GM12878 (cell line): ENCODE measurements at regions not wholly inside any gene's neighbourhood (a gene's known extent, or its start where the extent isn't known, plus 50 kb on each side); places are given as distances from the start of the nearest gene placed in this dataset.

Experiments
- ATAC-seq: fragments of 200-7000 bp; cut with Tn5 transposase; 3 replicates; pipeline ENCODE4 v1.9.1; 2020; ENCODE audit warnings: mild to moderate bottlenecking, moderate library complexity
- BruUV-seq: library from RNA; stranded (reverse); fragments of 400-500 nt; replicated peaks from 2 replicates; lab custom pipeline; 2021; lab: Mats Ljungman, UMichigan
- CTCF ChIA-PET: fragments of 300-600 bp; sonication (Branson Sonifier 250); formaldehyde crosslinking; extraction: SDS; loops from one replicate; lab custom pipeline; 2021; ENCODE audit warnings: inconsistent platforms; lab: Yijun Ruan, JAX
- POLR2A ChIA-PET: fragments of 350-600 bp; formaldehyde crosslinking; extraction: SDS; loops from one replicate; lab custom pipeline; 2021; ENCODE audit warnings: inconsistent platforms; lab: Charles Lee
- RAD21 ChIA-PET: fragments of 300-600 bp; sonication (Branson Sonifier 250); formaldehyde crosslinking; loops from one replicate; lab custom pipeline; 2023; ENCODE audit warnings: antibody characterized with exemption; ENCODE audit not compliant: unreplicated experiment; lab: Charles Lee
- SMC1A ChIA-PET: fragments of 300-600 bp; sonication (Branson Sonifier 250); formaldehyde crosslinking; loops from one replicate; lab custom pipeline; 2023; ENCODE audit not compliant: unreplicated experiment, uncharacterized antibody; lab: Charles Lee
- DNase-seq: peaks from one replicate; pipeline ENCODE4 v3.0.0-alpha.2; 2011; ENCODE audit warnings: low read depth, low spot score
- FAIRE-seq: peaks from 3 replicates; lab custom pipeline; 2011; peaks lifted over from hg19 to GRCh38; lab: Jason Lieb, UNC
- H2AFZ ChIP-seq: 2 replicates; pipeline ENCODE4 v1.6.0; 2011; ENCODE audit warnings: low read depth, low read length, control low read depth; ENCODE audit not compliant: control insufficient read depth
- H3K27ac ChIP-seq: 2 replicates; pipeline ENCODE4 v1.5.1; 2011; ENCODE audit warnings: control low read depth; ENCODE audit not compliant: control insufficient read depth, insufficient read depth
- H3K27me3 ChIP-seq, 2 experiments: replicated peaks in 1 of 2; 2 replicates each; pipeline versions ENCODE4 v1.6.0 to v1.6.1; 2011; ENCODE audit warnings: low read length in 1 of 2; ENCODE audit not compliant: control insufficient read depth in 2 of 2, insufficient read depth in 2 of 2
- H3K36me3 ChIP-seq, 2 experiments: 2 replicates each; pipeline ENCODE4 v1.5.1; 2011; ENCODE audit warnings: low read length in 1 of 2; ENCODE audit not compliant: control insufficient read depth in 2 of 2, insufficient read depth in 2 of 2
- H3K4me1 ChIP-seq: 2 replicates; pipeline ENCODE4 v1.6.1; 2011; ENCODE audit warnings: mild to moderate bottlenecking, low read length, moderate library complexity, mixed read lengths; ENCODE audit not compliant: control insufficient read depth, insufficient read depth
- H3K4me2 ChIP-seq: 2 replicates; pipeline ENCODE4 v1.6.0; 2011; ENCODE audit warnings: control low read depth; ENCODE audit not compliant: control insufficient read depth, insufficient read depth
- H3K4me3 ChIP-seq: fragments of 200-600 bp; sonication (generic); 2 replicates; pipeline ENCODE4 v1.5.1; 2016
- H3K79me2 ChIP-seq: 2 replicates; pipeline ENCODE4 v1.6.0; 2011; ENCODE audit warnings: low read length; ENCODE audit not compliant: control insufficient read depth, insufficient read depth
- H3K9ac ChIP-seq: 2 replicates; pipeline ENCODE4 v1.8.0; 2011; ENCODE audit warnings: low read length, control low read depth, mixed read lengths; ENCODE audit not compliant: control insufficient read depth, insufficient read depth
- H3K9me3 ChIP-seq: replicated peaks from 3 replicates; pipeline ENCODE4 v1.5.1; 2011; ENCODE audit warnings: mild to moderate bottlenecking, low read length; ENCODE audit not compliant: control insufficient read depth, insufficient read depth
- H4K20me1 ChIP-seq: 2 replicates; pipeline ENCODE4 v1.6.0; 2011; ENCODE audit not compliant: control insufficient read depth, insufficient read depth
- BRCA1 ChIP-seq: IDR thresholded peaks from 2 replicates; pipeline ENCODE4 v1.6.1; 2011; ENCODE audit warnings: low read depth, low read length, improper control_type of control experiment
- CHD4 ChIP-seq: fragments of 200-600 bp; sonication (generic); IDR thresholded peaks from 2 replicates; pipeline ENCODE4 v1.6.1; 2016; ENCODE audit warnings: mild to moderate bottlenecking
- CREB1 ChIP-seq: IDR thresholded peaks from 2 replicates; pipeline ENCODE4 v1.6.1; 2012; ENCODE audit warnings: low read depth, mild to moderate bottlenecking, inconsistent platforms
- E2F8 ChIP-seq: fragments of 450-650 bp; IDR thresholded peaks from 2 replicates; pipeline ENCODE4 v1.6.1; 2018; ENCODE audit warnings: mild to moderate bottlenecking, low read depth, moderate library complexity; ENCODE audit not compliant: partially characterized antibody
- HCFC1 ChIP-seq: fragments of 150-350 bp; IDR thresholded peaks from 2 replicates; pipeline ENCODE4 v1.6.1; 2014; ENCODE audit warnings: low read length
- IKZF1 ChIP-seq: fragments of 450-650 bp; conservative IDR thresholded peaks from 2 replicates; pipeline ENCODE4 v1.6.1; 2017; ENCODE audit warnings: antibody characterized with exemption, mild to moderate bottlenecking
- IRF5 ChIP-seq: fragments of 450-650 bp; IDR thresholded peaks from 2 replicates; pipeline ENCODE4 v1.6.1; 2017; ENCODE audit warnings: borderline replicate concordance
- JUND ChIP-seq: IDR thresholded peaks from 2 replicates; pipeline ENCODE4 v1.6.1; 2012; ENCODE audit warnings: low read depth, mild to moderate bottlenecking, low read length, improper control_type of control experiment, moderate library complexity
- MTA3 ChIP-seq: IDR thresholded peaks from 2 replicates; pipeline ENCODE4 v1.6.1; 2012; ENCODE audit warnings: low read length, inconsistent platforms, borderline replicate concordance
- NFYA ChIP-seq: IDR thresholded peaks from 2 replicates; pipeline ENCODE4 v1.6.1; 2011; ENCODE audit warnings: low read depth, mild to moderate bottlenecking, low read length, improper control_type of control experiment, borderline replicate concordance
- NRF1 ChIP-seq: conservative IDR thresholded peaks from 2 replicates; pipeline ENCODE4 v1.6.1; 2011; ENCODE audit warnings: mild to moderate bottlenecking, low read depth, low read length, improper control_type of control experiment
- RAD51 ChIP-seq: fragments of 450-650 bp; IDR thresholded peaks from 2 replicates; pipeline ENCODE4 v1.6.1; 2016; ENCODE audit warnings: moderate library complexity, mild to moderate bottlenecking, inconsistent platforms
- RBBP5 ChIP-seq: fragments of 200-600 bp; sonication (generic); conservative IDR thresholded peaks from 2 replicates; pipeline ENCODE4 v1.6.1; 2016
- SPI1 ChIP-seq: IDR thresholded peaks from 2 replicates; pipeline ENCODE4 v1.6.1; 2011; ENCODE audit warnings: low read depth, mild to moderate bottlenecking, low read length, moderate library complexity, borderline replicate concordance; ENCODE audit not compliant: insufficient read depth
- STAT3 ChIP-seq: IDR thresholded peaks from 2 replicates; pipeline ENCODE4 v1.6.1; 2011; ENCODE audit warnings: low read depth, low read length, improper control_type of control experiment
- TCF12 ChIP-seq: IDR thresholded peaks from 2 replicates; pipeline ENCODE4 v1.6.1; 2011; ENCODE audit warnings: low read depth, mild to moderate bottlenecking, low read length
- ZNF217 ChIP-seq: fragments of 450-650 bp; IDR thresholded peaks from 2 replicates; pipeline ENCODE4 v1.6.1; 2017; ENCODE audit warnings: antibody characterized with exemption, mild to moderate bottlenecking
- ZNF274 ChIP-seq: IDR thresholded peaks from one replicate; pipeline ENCODE4 v1.8.0; 2011; ENCODE audit not compliant: insufficient read length, insufficient read depth
- WGBS: methylation state at CpG from one replicate; pipeline ENCODE4 v1.1.6; 2016; ENCODE audit warnings: low lambda C conversion rate; ENCODE audit not compliant: insufficient replicate concordance, insufficient coverage; ENCODE audit errors: missing lambda C conversion rate; 5-methylcytosine and 5-hydroxymethylcytosine counted together
- in situ Hi-C: fragments of 300-500 bp; cut with MboI; formaldehyde crosslinking; loops from 9 replicates; pipeline ENCODE4 v1.14.3; 2018; ENCODE audit warnings: mixed read lengths
- intact Hi-C: fragments of 100-400 bp; cut with micrococcal nuclease; formaldehyde crosslinking; loops from one replicate; pipeline ENCODE4 v1.14.2; 2022; ENCODE audit not compliant: unreplicated experiment

GRCh38 chr7:153022475-153023193, 263.1 kb downstream of the ACTR3B start:
- CTCF ChIA-PET = no interaction called here
- Histone ChIP-seq H3K4me1 (no peaks in the 10 kb centered on the region), H3K9ac (no peak overlapping the region), H3K27me3 (no peaks in the 10 kb centered on the region), H3K36me3 (no peaks in the 10 kb centered on the region), H3K9me3 (no peaks in the 10 kb centered on the region), H2AFZ (no peak overlapping the region), H3K79me2 (no peaks in the 10 kb centered on the region), H3K4me2 (no peak overlapping the region), H3K4me3 (no peak overlapping the region), H3K27ac (no peak overlapping the region), H4K20me1 (no peaks in the 10 kb centered on the region)
- BruUV-seq = no TSS peak
- DNase-seq (no peak), FAIRE-seq (no peak), ATAC-seq (no peak)
- intact Hi-C loops = no loop called here
- 20% methylated on average over 12 of the region's 12 CpGs for WGBS
- in situ Hi-C loops = no loop called here
- POLR2A ChIA-PET = no interaction called here
- RAD21 ChIA-PET = no interaction called here
- SMC1A ChIA-PET = no interaction called here
- no peak for TF ChIP-seq HCFC1
- TF ChIP-seq STAT3 = no peak
- no peak for TF ChIP-seq MTA3
- no peak for TF ChIP-seq CHD4
- TF ChIP-seq NFYA = no peak
- no peak for TF ChIP-seq ZNF217
- no peak for TF ChIP-seq SPI1
- no peak for TF ChIP-seq BRCA1
- no peak for TF ChIP-seq ZNF274
- TF ChIP-seq JUND = no peak
- TF ChIP-seq E2F8 = no peak
- no peak for TF ChIP-seq RBBP5
- TF ChIP-seq IKZF1 = no peak
- TF ChIP-seq NRF1 = no peak
- TF ChIP-seq TCF12 = no peak
- TF ChIP-seq RAD51 = no peak
- no peak for TF ChIP-seq CREB1
- TF ChIP-seq IRF5 = no peak
